HepG2 (cell line): ENCODE measurements at regions not wholly inside any gene's neighbourhood (a gene's known extent, or its start where the extent isn't known, plus 50 kb on each side); places are given as distances from the start of the nearest gene placed in this dataset.

ENCODE experiments used
- ATAC-seq: fragments of 200-7000 bp; cut with Tn5 transposase; 3 replicates; pipeline ENCODE4 v1.9.1; 2020; ENCODE audit warnings: mild to moderate bottlenecking, moderate library complexity
- BruUV-seq: library from RNA; stranded (reverse); fragments of 400-500 nt; replicated peaks from 2 replicates; lab custom pipeline; 2021; lab: Mats Ljungman, UMichigan
- CTCF ChIA-PET: fragments of 300-600 bp; formaldehyde crosslinking; extraction: SDS; loops from one replicate; lab custom pipeline; 2021; ENCODE audit warnings: low total read pairs, inconsistent platforms, low intra/inter-chr PET ratio; lab: Yijun Ruan, JAX
- POLR2A ChIA-PET: fragments of 350-600 bp; sonication (Branson Sonifier 250); formaldehyde crosslinking; loops from one replicate; lab custom pipeline; 2020; ENCODE audit warnings: antibody characterized with exemption, inconsistent platforms; lab: Yijun Ruan, JAX
- DNase-seq: peaks from one replicate; pipeline ENCODE4 v3.0.0-alpha.2; 2015; ENCODE audit warnings: low spot score
- FAIRE-seq: peaks from 3 replicates; lab custom pipeline; 2011; peaks lifted over from hg19 to GRCh38; lab: Jason Lieb, UNC
- H2AFZ ChIP-seq: one replicate; pipeline ENCODE4 v1.6.1; 2011; ENCODE audit warnings: low read length, inconsistent platforms
- H3K27ac ChIP-seq: fragments of 300-600 bp; 3 replicates; pipeline ENCODE4 v1.8.0; 2011; ENCODE audit warnings: mixed run types, mild to moderate bottlenecking, mixed read lengths, low read length, inconsistent platforms; ENCODE audit not compliant: insufficient read depth; ENCODE audit errors: extremely low read length
- H3K27me3 ChIP-seq, 2 experiments: fragments of 200-600 bp in 1 of 2; 2 replicates in 1 of 2; 3 replicates in 1 of 2; pipeline versions ENCODE4 v1.6.0 to v1.8.0; 2011; ENCODE audit warnings: low read length in 2 of 2, mild to moderate bottlenecking in 2 of 2, moderate library complexity in 2 of 2, inconsistent platforms in 1 of 2; ENCODE audit not compliant: insufficient read depth in 2 of 2, control insufficient read depth in 1 of 2
- H3K36me3 ChIP-seq, 2 experiments: fragments of 200-600 bp in 1 of 2; replicated peaks in 1 of 2; 2 replicates in 1 of 2; 3 replicates in 1 of 2; pipeline versions ENCODE4 v1.5.1 to v1.8.0; 2011; ENCODE audit warnings: low read length in 2 of 2, inconsistent platforms in 1 of 2; ENCODE audit not compliant: insufficient read depth in 2 of 2, control insufficient read depth in 1 of 2
- H3K4me1 ChIP-seq: 2 replicates; pipeline ENCODE4 v1.5.1; 2012; ENCODE audit warnings: low read length, inconsistent platforms; ENCODE audit not compliant: insufficient read depth
- H3K4me2 ChIP-seq: 2 replicates; pipeline ENCODE4 v1.6.0; 2011; ENCODE audit warnings: low read depth, low read length, inconsistent platforms
- H3K4me3 ChIP-seq, 3 experiments: fragments of 200-600 bp in 1 of 3; sonication (generic), shearing (Covaris generic) in 1 of 3; replicated peaks in 1 of 3; 2 replicates each; pipeline ENCODE4 v1.5.1; 2011 to 2016; ENCODE audit warnings: low read length in 3 of 3, inconsistent platforms in 2 of 3, low read depth in 2 of 3, mild to moderate bottlenecking in 2 of 3, control low read depth in 1 of 3, mixed read lengths in 1 of 3; ENCODE audit not compliant: insufficient read depth in 1 of 3
- H3K79me2 ChIP-seq: one replicate; pipeline ENCODE4 v1.6.1; 2011; ENCODE audit warnings: low read length, inconsistent platforms; ENCODE audit not compliant: insufficient read depth
- H3K9ac ChIP-seq: 2 replicates; pipeline ENCODE4 v1.6.0; 2011; ENCODE audit warnings: mild to moderate bottlenecking, low read depth, low read length, inconsistent platforms; ENCODE audit not compliant: insufficient read depth
- H3K9me3 ChIP-seq: 2 replicates; pipeline ENCODE4 v1.5.1; 2012; ENCODE audit warnings: mild to moderate bottlenecking, low read length
- H4K20me1 ChIP-seq: 2 replicates; pipeline ENCODE4 v1.6.0; 2011; ENCODE audit warnings: inconsistent platforms, mild to moderate bottlenecking, low read length, moderate library complexity; ENCODE audit not compliant: insufficient read depth
- ZNF251 ChIP-seq: sonication (generic); formaldehyde crosslinking; IDR thresholded peaks from 2 replicates; pipeline ENCODE4 v1.9.0; 2021; ENCODE audit warnings: mild to moderate bottlenecking, missing genetic modification reagents
- in situ Hi-C: cut with HindIII; loops from 2 replicates; pipeline ENCODE4 v1.10.0; 2017; ENCODE audit warnings: low pct_unique_long_range_greater_than_20kb; ENCODE audit not compliant: extremely low pct_ligation_motif_present
- intact Hi-C: fragments of 100-400 bp; cut with micrococcal nuclease; formaldehyde crosslinking; loops from one replicate; pipeline ENCODE4 v1.10.0; 2022; ENCODE audit not compliant: unreplicated experiment
- TF ChIP-seq, protein P1 (sequence below): fragments of 450-650 bp; IDR thresholded peaks from 2 replicates; pipeline ENCODE4 v1.6.1; 2017
- TF ChIP-seq, protein P2 (sequence below): sonication (generic); formaldehyde crosslinking; IDR thresholded peaks from one replicate; pipeline ENCODE4 v1.5.1; 2020; ENCODE audit warnings: mild to moderate bottlenecking, missing genetic modification reagents; ENCODE audit errors: not compliant biosample characterization

DNA sequence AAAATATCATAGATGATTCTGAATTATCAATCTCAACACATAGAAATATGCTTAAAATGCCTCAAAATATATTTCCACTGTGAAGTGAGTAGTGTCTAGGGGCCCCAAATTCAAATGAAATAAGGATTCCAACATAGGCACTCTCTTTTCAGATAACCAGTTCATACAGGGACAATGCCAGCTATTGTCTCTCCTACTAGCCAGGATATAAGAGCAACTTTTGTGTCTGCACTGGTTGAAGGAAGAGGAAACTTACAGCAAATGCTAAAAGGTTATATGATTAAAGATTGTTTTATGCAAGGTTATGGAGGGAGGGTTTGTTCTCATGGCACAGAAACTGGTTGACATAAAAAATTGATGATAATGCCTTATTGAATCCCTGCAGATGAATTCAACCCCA lies 579.4 kb upstream of the ALCAM start:
- H3K9me3 ChIP-seq = no peaks in the 10 kb centered on the region
- no peak overlapping the region for H3K9ac ChIP-seq
- H3K4me1 ChIP-seq = no peaks in the 10 kb centered on the region
- H4K20me1 ChIP-seq = no peaks in the 10 kb centered on the region
- TF ChIP-seq, protein P1, sequence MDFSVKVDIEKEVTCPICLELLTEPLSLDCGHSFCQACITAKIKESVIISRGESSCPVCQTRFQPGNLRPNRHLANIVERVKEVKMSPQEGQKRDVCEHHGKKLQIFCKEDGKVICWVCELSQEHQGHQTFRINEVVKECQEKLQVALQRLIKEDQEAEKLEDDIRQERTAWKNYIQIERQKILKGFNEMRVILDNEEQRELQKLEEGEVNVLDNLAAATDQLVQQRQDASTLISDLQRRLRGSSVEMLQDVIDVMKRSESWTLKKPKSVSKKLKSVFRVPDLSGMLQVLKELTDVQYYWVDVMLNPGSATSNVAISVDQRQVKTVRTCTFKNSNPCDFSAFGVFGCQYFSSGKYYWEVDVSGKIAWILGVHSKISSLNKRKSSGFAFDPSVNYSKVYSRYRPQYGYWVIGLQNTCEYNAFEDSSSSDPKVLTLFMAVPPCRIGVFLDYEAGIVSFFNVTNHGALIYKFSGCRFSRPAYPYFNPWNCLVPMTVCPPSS = no peak
- TF ChIP-seq, protein P2, sequence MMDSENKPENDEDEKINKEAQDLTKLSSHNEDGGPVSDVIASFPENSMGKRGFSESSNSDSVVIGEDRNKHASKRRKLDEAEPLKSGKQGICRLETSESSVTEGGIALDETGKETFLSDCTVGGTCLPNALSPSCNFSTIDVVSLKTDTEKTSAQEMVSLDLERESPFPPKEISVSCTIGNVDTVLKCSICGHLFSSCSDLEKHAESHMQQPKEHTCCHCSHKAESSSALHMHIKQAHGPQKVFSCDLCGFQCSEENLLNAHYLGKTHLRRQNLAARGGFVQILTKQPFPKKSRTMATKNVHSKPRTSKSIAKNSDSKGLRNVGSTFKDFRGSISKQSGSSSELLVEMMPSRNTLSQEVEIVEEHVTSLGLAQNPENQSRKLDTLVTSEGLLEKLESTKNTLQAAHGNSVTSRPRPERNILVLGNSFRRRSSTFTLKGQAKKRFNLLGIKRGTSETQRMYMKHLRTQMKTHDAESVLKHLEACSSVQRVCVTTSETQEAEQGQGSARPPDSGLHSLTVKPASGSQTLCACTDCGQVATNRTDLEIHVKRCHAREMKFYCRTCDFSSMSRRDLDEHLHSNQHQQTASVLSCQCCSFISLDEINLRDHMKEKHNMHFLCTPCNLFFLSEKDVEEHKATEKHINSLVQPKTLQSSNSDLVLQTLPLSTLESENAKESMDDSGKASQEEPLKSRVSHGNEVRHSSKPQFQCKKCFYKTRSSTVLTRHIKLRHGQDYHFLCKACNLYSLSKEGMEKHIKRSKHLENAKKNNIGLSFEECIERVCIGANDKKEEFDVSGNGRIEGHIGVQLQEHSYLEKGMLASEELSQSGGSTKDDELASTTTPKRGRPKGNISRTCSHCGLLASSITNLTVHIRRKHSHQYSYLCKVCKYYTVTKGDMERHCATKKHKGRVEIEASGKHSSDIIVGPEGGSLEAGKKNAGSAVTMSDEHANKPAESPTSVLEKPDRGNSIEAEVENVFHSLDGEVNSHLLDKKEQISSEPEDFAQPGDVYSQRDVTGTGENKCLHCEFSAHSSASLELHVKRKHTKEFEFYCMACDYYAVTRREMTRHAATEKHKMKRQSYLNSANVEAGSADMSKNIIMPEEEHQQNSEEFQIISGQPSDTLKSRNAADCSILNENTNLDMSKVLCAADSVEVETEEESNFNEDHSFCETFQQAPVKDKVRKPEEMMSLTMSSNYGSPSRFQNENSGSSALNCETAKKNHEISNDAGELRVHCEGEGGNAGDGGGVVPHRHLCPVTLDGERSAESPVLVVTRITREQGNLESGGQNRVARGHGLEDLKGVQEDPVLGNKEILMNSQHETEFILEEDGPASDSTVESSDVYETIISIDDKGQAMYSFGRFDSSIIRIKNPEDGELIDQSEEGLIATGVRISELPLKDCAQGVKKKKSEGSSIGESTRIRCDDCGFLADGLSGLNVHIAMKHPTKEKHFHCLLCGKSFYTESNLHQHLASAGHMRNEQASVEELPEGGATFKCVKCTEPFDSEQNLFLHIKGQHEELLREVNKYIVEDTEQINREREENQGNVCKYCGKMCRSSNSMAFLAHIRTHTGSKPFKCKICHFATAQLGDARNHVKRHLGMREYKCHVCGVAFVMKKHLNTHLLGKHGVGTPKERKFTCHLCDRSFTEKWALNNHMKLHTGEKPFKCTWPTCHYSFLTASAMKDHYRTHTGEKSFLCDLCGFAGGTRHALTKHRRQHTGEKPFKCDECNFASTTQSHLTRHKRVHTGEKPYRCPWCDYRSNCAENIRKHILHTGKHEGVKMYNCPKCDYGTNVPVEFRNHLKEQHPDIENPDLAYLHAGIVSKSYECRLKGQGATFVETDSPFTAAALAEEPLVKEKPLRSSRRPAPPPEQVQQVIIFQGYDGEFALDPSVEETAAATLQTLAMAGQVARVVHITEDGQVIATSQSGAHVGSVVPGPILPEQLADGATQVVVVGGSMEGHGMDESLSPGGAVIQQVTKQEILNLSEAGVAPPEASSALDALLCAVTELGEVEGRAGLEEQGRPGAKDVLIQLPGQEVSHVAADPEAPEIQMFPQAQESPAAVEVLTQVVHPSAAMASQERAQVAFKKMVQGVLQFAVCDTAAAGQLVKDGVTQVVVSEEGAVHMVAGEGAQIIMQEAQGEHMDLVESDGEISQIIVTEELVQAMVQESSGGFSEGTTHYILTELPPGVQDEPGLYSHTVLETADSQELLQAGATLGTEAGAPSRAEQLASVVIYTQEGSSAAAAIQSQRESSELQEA (CRISPR knock-in tag) = no peak
- TF ChIP-seq ZNF251 (CRISPR knock-in tag) = no peak
- no peak overlapping the region for H3K4me3 ChIP-seq
- ChIA-PET POLR2A (no interaction called here), CTCF (no interaction called here)
- BruUV-seq = no TSS peak
- no peaks in the 10 kb centered on the region for H3K36me3 ChIP-seq
- in situ Hi-C loops (no loop called here), intact Hi-C loops (no loop called here)
- no peaks in the 10 kb centered on the region for H3K27me3 ChIP-seq
- ATAC-seq = no peak
- no peaks in the 10 kb centered on the region for H3K79me2 ChIP-seq
- FAIRE-seq = no peak
- no peak overlapping the region for H2AFZ ChIP-seq
- no peak overlapping the region for H3K4me2 ChIP-seq
- DNase-seq = no peak
- no peak overlapping the region for H3K27ac ChIP-seq
